Spleen (tissue), 11 donors: ENCODE measurements at regions not wholly inside any gene's neighbourhood (a gene's known extent, or its start where the extent isn't known, plus 50 kb on each side); places are given as distances from the start of the nearest gene placed in this dataset.

Experiments used
- DNase-seq: peaks from one replicate; pipeline ENCODE4 v3.0.0-alpha.2; 2020
- H3K27ac ChIP-seq, 8 donors: fragments of 200-600 bp; sonication (generic) in 7 of 8; 1 replicate in 4 of 8; 2 replicates in 4 of 8; pipeline versions ENCODE4 v1.5.0 to v1.8.0; 2016 to 2021; ENCODE audit warnings: inconsistent platforms in 4 of 8, mild to moderate bottlenecking in 4 of 8, moderate library complexity in 1 of 8
- H3K27me3 ChIP-seq, 7 donors: fragments of 200-600 bp; sonication (generic) in 6 of 7; replicated peaks in 1 of 7; 1 replicate in 4 of 7; 2 replicates in 3 of 7; pipeline versions ENCODE4 v1.5.0 to v1.8.0; 2016 to 2021; ENCODE audit warnings: inconsistent platforms in 3 of 7, mild to moderate bottlenecking in 1 of 7
- H3K36me3 ChIP-seq, 6 donors: fragments of 200-600 bp; sonication (generic) in 5 of 6; 1 replicate in 4 of 6; 2 replicates in 2 of 6; pipeline versions ENCODE4 v1.5.0 to v1.8.0; 2016 to 2021; ENCODE audit warnings: inconsistent platforms in 2 of 6
- H3K4me1 ChIP-seq, 6 donors: fragments of 200-600 bp; sonication (generic) in 5 of 6; 1 replicate in 3 of 6; 2 replicates in 3 of 6; pipeline versions ENCODE4 v1.5.0 to v1.8.0; 2016 to 2021; ENCODE audit warnings: inconsistent platforms in 3 of 6
- H3K4me3 ChIP-seq, 8 donors: fragments of 200-600 bp; sonication (generic) in 7 of 8; 1 replicate in 4 of 8; 2 replicates in 4 of 8; pipeline versions ENCODE4 v1.5.0 to v1.8.0; 2016 to 2021; ENCODE audit warnings: inconsistent platforms in 4 of 8, mild to moderate bottlenecking in 4 of 8, moderate library complexity in 2 of 8
- H3K9me3 ChIP-seq, 8 donors: fragments of 200-600 bp; sonication (generic) in 7 of 8; 1 replicate in 4 of 8; 2 replicates in 4 of 8; pipeline versions ENCODE4 v1.5.0 to v1.8.0; 2016 to 2021; ENCODE audit warnings: inconsistent platforms in 4 of 8
- POLR2A ChIP-seq, 3 donors: fragments of 450-650 bp; IDR thresholded peaks; one replicate each; pipeline ENCODE4 v1.5.1; 2017; ENCODE audit warnings: antibody characterized with exemption in 3 of 3, mild to moderate bottlenecking in 1 of 3
- POLR2AphosphoS5 ChIP-seq, 3 donors: sonication (generic); formaldehyde crosslinking; IDR thresholded peaks; one replicate each; pipeline ENCODE4 v1.5.1; 2017; ENCODE audit warnings: antibody characterized with exemption in 3 of 3
- WGBS, 5 donors: extraction: QIAGEN DNeasy Blood & Tissue Kit in 3 of 5; methylation state at CpG; one replicate each; pipeline versions ENCODE4 v1.1.5 to v1.1.7; 2013 to 2018; 5-methylcytosine and 5-hydroxymethylcytosine counted together
- intact Hi-C: fragments of 100-400 bp; cut with DNase I; formaldehyde crosslinking; loops from one replicate; pipeline ENCODE4 v1.15.0; 2023; ENCODE audit warnings: low total_unique reads
- TF ChIP-seq, protein P1 (sequence below), 11 experiments: fragments of 200-600 bp in 7 of 11; fragments of 450-650 bp in 4 of 11; sonication (generic) in 4 of 11; IDR thresholded peaks in 8 of 11; conservative IDR thresholded peaks in 3 of 11; 1 replicate in 7 of 11; 2 replicates in 4 of 11; pipeline versions ENCODE4 v1.4.0 to v1.8.0; 2016 to 2021; ENCODE audit warnings: antibody characterized with exemption in 11 of 11, inconsistent platforms in 4 of 11, mild to moderate bottlenecking in 1 of 11
- donor health status: healthy with polysubstance abuse.
- donor health status: DM: no; HTN: no; CAD: no; lungs with moderate emphysema.
- donor health status: DM: no; HTN: no; CAD: no.
- donor health status: Bipolar disorder and iron deficiency.
- donor health status: healthy.
- donor health status: DM: no; HTN: no; CAD: no.
- donor health status: DM: yes; HTN: yes; CAD: no.

DNA sequence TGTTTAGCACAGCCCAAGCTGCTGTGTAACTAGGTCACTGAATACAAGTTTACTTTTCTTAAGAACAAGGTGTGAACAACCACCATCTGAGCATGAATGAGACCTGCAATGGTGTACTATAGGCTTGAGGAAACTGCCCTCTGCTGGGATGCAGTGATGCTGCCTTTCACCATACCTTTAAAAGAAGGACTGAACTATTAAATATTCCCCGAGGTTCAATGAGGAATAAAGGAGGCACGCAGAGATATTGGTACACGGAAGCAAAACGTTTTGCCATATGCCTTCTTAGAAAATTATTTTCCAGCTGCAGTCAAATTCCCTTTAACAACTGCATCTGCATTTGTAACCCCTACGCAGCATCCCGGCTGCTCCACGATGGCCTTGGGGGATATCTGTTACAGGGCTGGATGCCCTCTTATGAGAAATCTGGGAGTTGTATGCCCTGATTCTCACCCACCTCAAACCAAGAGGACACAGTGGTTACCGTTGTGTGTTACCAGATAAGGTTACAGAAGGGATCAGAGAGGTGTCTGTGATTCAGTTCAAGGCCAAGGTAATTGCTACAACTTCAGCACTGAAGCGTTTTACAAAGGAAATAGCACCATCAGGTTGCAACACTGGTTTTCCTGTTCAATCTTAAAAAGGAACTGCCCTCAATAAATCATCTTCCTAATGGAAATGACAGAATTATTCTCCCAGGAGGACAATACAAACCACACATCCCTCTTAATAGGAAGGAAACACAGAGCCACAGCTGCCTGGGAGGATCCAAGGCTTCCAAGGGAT lies 470.5 kb downstream of the LTN1 start:
- DNase-seq: no peak
- intact Hi-C loops: loop anchor here (5.0 kb wide), 1 partner anchor 175 kb away; no protein-coding TSS in a partner anchor
- WGBS, 5 donors: 16 to 33% (median 18%) methylated on average over 9 of the region's 9 CpGs
- H3K9me3 ChIP-seq: no peaks in the 10 kb centered on the region
- peaks cover 0 to 23% (median 11%) of the 10 kb centered on the region in 6 donors for H3K4me1 ChIP-seq
- no peaks in the 10 kb centered on the region for H3K36me3 ChIP-seq
- H3K27ac ChIP-seq: peak overlapping the region in 6 of 8 donors; percentile 37 to 63 (median 54)
- no peak overlapping the region for H3K4me3 ChIP-seq
- H3K27me3 ChIP-seq: no peaks in the 10 kb centered on the region
- TF ChIP-seq POLR2AphosphoS5 (IDR thresholded peaks at IDR 0.05) (peak in 1 of 3 donors; percentile 32), POLR2A (IDR thresholded peaks at IDR 0.05) (no peak)
- TF ChIP-seq, protein P1, sequence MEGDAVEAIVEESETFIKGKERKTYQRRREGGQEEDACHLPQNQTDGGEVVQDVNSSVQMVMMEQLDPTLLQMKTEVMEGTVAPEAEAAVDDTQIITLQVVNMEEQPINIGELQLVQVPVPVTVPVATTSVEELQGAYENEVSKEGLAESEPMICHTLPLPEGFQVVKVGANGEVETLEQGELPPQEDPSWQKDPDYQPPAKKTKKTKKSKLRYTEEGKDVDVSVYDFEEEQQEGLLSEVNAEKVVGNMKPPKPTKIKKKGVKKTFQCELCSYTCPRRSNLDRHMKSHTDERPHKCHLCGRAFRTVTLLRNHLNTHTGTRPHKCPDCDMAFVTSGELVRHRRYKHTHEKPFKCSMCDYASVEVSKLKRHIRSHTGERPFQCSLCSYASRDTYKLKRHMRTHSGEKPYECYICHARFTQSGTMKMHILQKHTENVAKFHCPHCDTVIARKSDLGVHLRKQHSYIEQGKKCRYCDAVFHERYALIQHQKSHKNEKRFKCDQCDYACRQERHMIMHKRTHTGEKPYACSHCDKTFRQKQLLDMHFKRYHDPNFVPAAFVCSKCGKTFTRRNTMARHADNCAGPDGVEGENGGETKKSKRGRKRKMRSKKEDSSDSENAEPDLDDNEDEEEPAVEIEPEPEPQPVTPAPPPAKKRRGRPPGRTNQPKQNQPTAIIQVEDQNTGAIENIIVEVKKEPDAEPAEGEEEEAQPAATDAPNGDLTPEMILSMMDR (IDR thresholded peaks at IDR 0.05 in 8 of 11, conservative IDR thresholded peaks at IDR 0.05 in 3 of 11): peak in 8 of 11 experiments; percentile 7 to 42 (median 26)

DNA sequence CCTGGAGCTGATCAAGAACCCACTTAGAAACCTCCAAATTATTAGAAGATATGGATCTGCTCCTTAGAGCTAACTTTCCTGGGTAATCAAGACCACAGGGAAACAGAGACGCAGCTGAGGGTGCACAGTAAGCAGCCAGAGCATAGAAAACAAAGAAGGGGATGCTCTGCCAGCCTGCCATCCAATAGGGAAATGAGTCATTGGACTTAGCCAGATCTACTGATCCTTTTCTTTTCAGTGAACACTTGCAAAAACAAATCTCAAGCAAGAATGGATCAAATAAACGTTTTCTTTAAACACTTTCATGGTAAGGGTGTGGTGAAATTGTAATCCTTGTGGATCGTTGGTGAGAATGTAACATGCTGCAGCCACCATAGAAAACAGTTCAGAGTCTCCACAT lies 474.0 kb downstream of the LTN1 start:
- intact Hi-C loops: loop anchor here (5.0 kb wide), 1 partner anchor 229 kb away; no protein-coding TSS in a partner anchor
- DNase-seq: no peak
- H3K9me3 ChIP-seq: no peaks in the 10 kb centered on the region
- H3K27ac ChIP-seq: no peak overlapping the region
- TF ChIP-seq POLR2A (IDR thresholded peaks at IDR 0.05) (no peak), POLR2AphosphoS5 (IDR thresholded peaks at IDR 0.05) (no peak)
- TF ChIP-seq, protein P1 (IDR thresholded peaks at IDR 0.05 in 8 of 11, conservative IDR thresholded peaks at IDR 0.05 in 3 of 11): no peak
- peaks cover 0 to 25% (median 13%) of the 10 kb centered on the region in 6 donors for H3K4me1 ChIP-seq
- H3K36me3 ChIP-seq: no peaks in the 10 kb centered on the region
- 79 to 89% (median 83%) methylated on average over 3 of the region's 3 CpGs for WGBS, 5 donors
- H3K4me3 ChIP-seq: no peak overlapping the region
- no peaks in the 10 kb centered on the region for H3K27me3 ChIP-seq

DNA sequence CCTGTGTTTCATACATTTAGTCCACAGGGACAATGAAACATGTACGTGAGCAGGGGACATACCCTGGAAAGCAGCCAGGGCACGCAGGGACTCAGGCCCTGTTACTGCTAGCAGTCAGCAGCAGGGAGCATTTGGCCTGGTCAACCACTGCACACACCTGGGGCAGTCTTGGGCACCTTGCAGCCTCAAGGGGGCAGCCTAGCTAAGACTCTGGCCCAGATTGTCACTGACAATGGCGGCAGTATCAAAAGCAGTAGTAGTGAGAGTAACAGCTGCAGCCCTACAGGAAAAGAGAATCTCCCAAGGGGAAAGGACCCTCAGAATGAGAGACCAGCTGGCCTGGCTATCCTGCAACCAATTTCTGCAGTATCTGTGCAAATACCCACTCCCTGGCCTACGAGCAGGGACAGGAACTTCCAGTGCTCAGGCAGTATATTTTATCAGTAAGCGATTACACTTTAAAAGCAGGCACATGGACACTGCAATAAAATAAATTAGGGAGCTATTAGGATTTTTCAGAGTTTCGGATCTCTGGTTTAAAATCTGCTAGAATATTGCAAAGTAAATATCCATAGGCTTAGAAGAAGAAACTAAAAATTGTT lies 475.6 kb downstream of the LTN1 start:
- DNase-seq: peak; percentile 85
- Histone ChIP-seq H3K36me3 (no peaks in the 10 kb centered on the region), H3K9me3 (no peaks in the 10 kb centered on the region), H3K27ac (no peak overlapping the region), H3K4me3 (no peak overlapping the region), H3K4me1 (peaks cover 0 to 12% (median 6%) of the 10 kb centered on the region in 6 donors), H3K27me3 (no peaks in the 10 kb centered on the region)
- intact Hi-C loops: loop anchor here (5.0 kb wide), 1 partner anchor 230 kb away; no protein-coding TSS in a partner anchor
- TF ChIP-seq, protein P1 (IDR thresholded peaks at IDR 0.05 in 8 of 11, conservative IDR thresholded peaks at IDR 0.05 in 3 of 11): peak; percentile 26 to 79 (median 52)
- no peak for TF ChIP-seq POLR2A (IDR thresholded peaks at IDR 0.05)
- WGBS, 5 donors: 50 to 61% (median 53%) methylated on average over 6 of the region's 6 CpGs

DNA sequence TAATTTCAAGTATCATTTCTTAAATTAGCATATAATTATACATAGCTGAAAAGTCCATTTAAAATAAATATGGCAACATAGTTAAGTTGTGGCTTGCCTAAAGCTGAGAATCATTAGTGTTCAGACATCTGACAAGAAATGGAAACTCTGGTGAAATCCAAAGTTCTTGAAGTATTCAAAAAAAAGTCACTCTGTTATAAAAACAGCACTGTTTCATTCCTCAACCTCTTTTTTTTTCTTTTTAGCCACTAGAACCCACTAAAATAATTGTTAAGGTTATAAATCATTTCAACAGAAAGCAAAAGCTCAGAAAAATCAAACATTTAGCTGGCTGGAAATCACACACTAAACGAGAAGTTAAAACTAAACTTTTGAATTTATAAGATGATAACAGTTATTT lies 476.7 kb downstream of the LTN1 start:
- no peaks in the 10 kb centered on the region for H3K27me3 ChIP-seq
- no peak overlapping the region for H3K27ac ChIP-seq
- no peak overlapping the region for H3K4me3 ChIP-seq
- no peaks in the 10 kb centered on the region for H3K9me3 ChIP-seq
- 80 to 89% (median 85%) methylated on average over 1 of the region's 1 CpG for WGBS, 5 donors
- peaks cover 0 to 11% (median 2%) of the 10 kb centered on the region in 6 donors for H3K4me1 ChIP-seq
- no peak for DNase-seq
- TF ChIP-seq, protein P1 (IDR thresholded peaks at IDR 0.05 in 8 of 11, conservative IDR thresholded peaks at IDR 0.05 in 3 of 11): no peak
- TF ChIP-seq POLR2A (IDR thresholded peaks at IDR 0.05) (no peak), POLR2AphosphoS5 (IDR thresholded peaks at IDR 0.05) (no peak)
- no peaks in the 10 kb centered on the region for H3K36me3 ChIP-seq
- intact Hi-C loops: loop anchor here (5.0 kb wide), 1 partner anchor 231 kb away; no protein-coding TSS in a partner anchor
